GM19452 (cell line): ENCODE measurements at regions not wholly inside any gene's neighbourhood (a gene's known extent, or its start where the extent isn't known, plus 50 kb on each side); places are given as distances from the start of the nearest gene placed in this dataset.

Experiments
- ATAC-seq: cut with Tn5 transposase; IDR thresholded peaks from one replicate; pipeline ENCODE4 v1.9.1; 2021; ENCODE audit not compliant: unreplicated experiment

GRCh38 chr7:17227766-17228490 is 70.5 kb upstream of the AHR start:
- no peak for ATAC-seq

GRCh38 chr7:17229228-17229627 is 69.2 kb upstream of the AHR start:
- ATAC-seq: no peak

GRCh38 chr7:17230099-17230807 is 68.2 kb upstream of the AHR start:
- ATAC-seq: no peak

- ATAC-seq: no peak
These were observed 64.8 kb upstream of the AHR start for GRCh38 chr7:17233603-17234002.

- ATAC-seq: peak; percentile 47
These were observed 64.4 kb upstream of the AHR start for GRCh38 chr7:17234030-17234397.

- ATAC-seq: peak; percentile 99
These were observed 63.9 kb upstream of the AHR start for GRCh38 chr7:17234398-17235031.

- ATAC-seq: no peak
These were observed 62.3 kb upstream of the AHR start for GRCh38 chr7:17236171-17236570.

- no peak for ATAC-seq
These were observed 61.8 kb upstream of the AHR start for GRCh38 chr7:17236603-17237002.

- no peak for ATAC-seq
These were observed 59.4 kb upstream of the AHR start for GRCh38 chr7:17239046-17239445.

GRCh38 chr7:17239683-17240521 is 58.5 kb upstream of the AHR start:
- no peak for ATAC-seq

GRCh38 chr7:17242504-17242903 is 55.9 kb upstream of the AHR start:
- ATAC-seq: no peak

GRCh38 chr7:17244786-17245185 is 53.7 kb upstream of the AHR start:
- no peak for ATAC-seq

- ATAC-seq: no peak
These were observed 51.1 kb upstream of the AHR start for GRCh38 chr7:17247357-17247756.

- no peak for ATAC-seq
These were observed 49.9 kb upstream of the AHR start for GRCh38 chr7:17248527-17248926.
